Prostate gland (tissue), 2 donors: ENCODE measurements at regions not wholly inside any gene's neighbourhood (a gene's known extent, or its start where the extent isn't known, plus 50 kb on each side); places are given as distances from the start of the nearest gene placed in this dataset.

ENCODE experiments used
- CTCF ChIP-seq, 4 experiments: fragments of 200-600 bp in 2 of 4; fragments of 450-650 bp in 2 of 4; sonication (generic) in 2 of 4; IDR thresholded peaks; 1 replicate in 3 of 4; 2 replicates in 1 of 4; pipeline ENCODE4 v1.5.1; 2016 to 2019; ENCODE audit warnings: antibody characterized with exemption in 4 of 4, mild to moderate bottlenecking in 2 of 4, moderate library complexity in 2 of 4
- POLR2A ChIP-seq: fragments of 450-650 bp; IDR thresholded peaks from one replicate; pipeline ENCODE4 v1.6.1; 2016; ENCODE audit warnings: antibody characterized with exemption, mild to moderate bottlenecking
- POLR2AphosphoS5 ChIP-seq: sonication (generic); formaldehyde crosslinking; IDR thresholded peaks from one replicate; pipeline ENCODE4 v1.6.1; 2017; ENCODE audit warnings: antibody characterized with exemption

DNA sequence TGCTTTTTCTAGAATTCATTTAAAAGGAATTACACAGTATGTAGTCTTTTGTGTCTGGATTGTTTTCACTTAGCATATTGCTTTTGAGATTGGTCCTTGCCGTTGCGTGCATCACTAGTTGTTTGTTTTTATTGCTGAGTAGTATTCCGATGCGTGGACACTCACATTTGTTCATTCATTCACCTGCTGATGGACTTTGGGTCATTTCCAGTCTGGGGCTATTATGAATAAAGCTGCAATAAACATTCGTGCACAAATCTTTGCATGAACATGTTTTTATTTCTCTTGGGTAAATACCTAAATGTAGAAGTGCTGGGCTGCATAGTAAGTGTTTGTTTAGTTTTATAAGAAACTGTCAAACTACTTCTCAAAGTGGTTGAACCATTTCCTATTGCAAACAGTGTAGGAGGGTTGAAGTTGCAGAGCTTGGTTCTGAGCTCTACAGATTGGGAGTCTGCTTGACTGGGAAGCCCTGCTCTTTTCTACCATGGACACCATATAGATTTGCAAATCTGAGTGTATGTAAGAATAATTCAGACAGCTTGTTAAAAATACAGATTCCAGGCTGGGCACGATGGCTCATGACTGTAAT lies 404.7 kb upstream of the PROX1 start:
- no peak for TF ChIP-seq POLR2A
- TF ChIP-seq CTCF (IDR thresholded peaks at IDR 0.05) = no peak
- no peak for TF ChIP-seq POLR2AphosphoS5
